Caco-2 (cell line): ENCODE measurements at regions not wholly inside any gene's neighbourhood (a gene's known extent, or its start where the extent isn't known, plus 50 kb on each side); places are given as distances from the start of the nearest gene placed in this dataset.

Experiments used
- BruUV-seq: library from RNA; stranded (reverse); fragments of 400-500 nt; replicated peaks from 2 replicates; lab custom pipeline; 2021; lab: Mats Ljungman, UMichigan
- CTCF ChIA-PET: fragments of 300-600 bp; sonication (Branson Sonifier 250); formaldehyde crosslinking; loops from one replicate; lab custom pipeline; 2022; ENCODE audit warnings: antibody characterized with exemption; lab: Charles Lee
- POLR2A ChIA-PET: fragments of 300-600 bp; sonication (Branson Sonifier 250); formaldehyde crosslinking; loops from one replicate; lab custom pipeline; 2022; ENCODE audit warnings: antibody characterized with exemption; lab: Charles Lee
- DNase-seq, 2 experiments: peaks; one replicate each; pipeline versions ENCODE4 v3.0.0 to v3.0.0-alpha.2; 2020 to 2022
- H3K27me3 ChIP-seq: replicated peaks from 2 replicates; pipeline ENCODE4 v1.6.0; 2011; ENCODE audit warnings: low read length; ENCODE audit not compliant: control insufficient read depth, insufficient read depth
- H3K36me3 ChIP-seq: 2 replicates; pipeline ENCODE4 v1.5.1; 2011; ENCODE audit warnings: low read length; ENCODE audit not compliant: control insufficient read depth, insufficient read depth
- H3K4me1 ChIP-seq: fragments of 250-450 bp; sonication (Bioruptor Pico); 2 replicates; pipeline ENCODE4 v1.5.1; 2020; ENCODE audit warnings: mild to moderate bottlenecking
- H3K4me3 ChIP-seq: 2 replicates; pipeline ENCODE4 v1.5.1; 2011; ENCODE audit warnings: low read depth, mild to moderate bottlenecking, control low read depth, low read length
- H3K9me3 ChIP-seq: fragments of 250-450 bp; sonication (Bioruptor Pico); 2 replicates; pipeline ENCODE4 v1.5.1; 2020; ENCODE audit warnings: mild to moderate bottlenecking, moderate library complexity
- H3K27ac Mint-ChIP-seq: one replicate; pipeline ENCODE4 v1.8.0; 2022; ENCODE audit warnings: mixed read lengths; ENCODE audit not compliant: unreplicated experiment
- H3K27me3 Mint-ChIP-seq: one replicate; pipeline ENCODE4 v1.8.0; 2022; ENCODE audit warnings: mixed read lengths; ENCODE audit not compliant: insufficient read depth, unreplicated experiment
- H3K36me3 Mint-ChIP-seq: one replicate; pipeline ENCODE4 v1.8.0; 2022; ENCODE audit warnings: mild to moderate bottlenecking, mixed read lengths; ENCODE audit not compliant: insufficient read depth, unreplicated experiment
- H3K4me1 Mint-ChIP-seq: one replicate; pipeline ENCODE4 v1.8.0; 2022; ENCODE audit warnings: low read depth, mixed read lengths; ENCODE audit not compliant: unreplicated experiment
- H3K4me3 Mint-ChIP-seq: one replicate; pipeline ENCODE4 v1.8.0; 2022; ENCODE audit warnings: mild to moderate bottlenecking, moderate library complexity, mixed read lengths; ENCODE audit not compliant: unreplicated experiment
- H3K9me3 Mint-ChIP-seq: one replicate; pipeline ENCODE4 v1.8.0; 2022; ENCODE audit warnings: mixed read lengths; ENCODE audit not compliant: unreplicated experiment
- CTCF ChIP-seq, 2 experiments: fragments of 200-600 bp in 1 of 2; IDR thresholded peaks; 1 replicate in 1 of 2; 2 replicates in 1 of 2; pipeline versions ENCODE4 v1.5.1 to v1.8.0; 2011 to 2022; ENCODE audit warnings: antibody characterized with exemption in 1 of 2, control low read depth in 1 of 2, inconsistent platforms in 1 of 2, low read depth in 1 of 2, low read length in 1 of 2, mild to moderate bottlenecking in 1 of 2, moderate library complexity in 1 of 2; ENCODE audit not compliant: insufficient read depth in 1 of 2, severe bottlenecking in 1 of 2, unreplicated experiment in 1 of 2
- intact Hi-C: fragments of 100-400 bp; cut with micrococcal nuclease; formaldehyde crosslinking; loops from one replicate; pipeline ENCODE4 v1.10.0; 2022; ENCODE audit not compliant: unreplicated experiment

- H3K9me3 ChIP-seq, result no peaks in the 10 kb centered on the region
- no peaks in the 10 kb centered on the region for H3K27me3 ChIP-seq
- CTCF ChIA-PET, result no interaction called here
- intact Hi-C loops, result no loop called here
- Mint-ChIP-seq H3K27ac (no peak overlapping the region), H3K36me3 (no peaks in the 10 kb centered on the region), H3K9me3 (no peaks in the 10 kb centered on the region), H3K4me1 (no peaks in the 10 kb centered on the region), H3K27me3 (no peaks in the 10 kb centered on the region), H3K4me3 (no peak overlapping the region)
- POLR2A ChIA-PET, result no interaction called here
- H3K4me3 ChIP-seq, result no peak overlapping the region
- no peak for TF ChIP-seq CTCF (IDR thresholded peaks at IDR 0.05; ENCODE audit: insufficient read depth in 1 of 2, low read depth in 1 of 2, low read length in 1 of 2, severe bottlenecking in 1 of 2, unreplicated experiment in 1 of 2)
- no peaks in the 10 kb centered on the region for H3K4me1 ChIP-seq
- no peak for DNase-seq
- H3K36me3 ChIP-seq, result no peaks in the 10 kb centered on the region
- no TSS peak for BruUV-seq
These were observed 2362.3 kb downstream of the PCDH9 start for GRCh38 chr13:64867856-64868255.

- no peaks in the 10 kb centered on the region for H3K4me1 Mint-ChIP-seq
- no peaks in the 10 kb centered on the region for H3K9me3 Mint-ChIP-seq
- H3K27ac Mint-ChIP-seq, result no peak overlapping the region
These were observed 2363.8 kb downstream of the PCDH9 start for GRCh38 chr13:64866331-64866730.

GRCh38 chr13:64855506-64855905 is 2374.6 kb downstream of the PCDH9 start:
- BruUV-seq, result no TSS peak
- POLR2A ChIA-PET, result no interaction called here

More at GRCh38 chr13:64866331-64866730, 2363.8 kb downstream of the PCDH9 start:
- Histone ChIP-seq H3K4me3 (no peak overlapping the region), H3K4me1 (no peaks in the 10 kb centered on the region), H3K27me3 (no peaks in the 10 kb centered on the region), H3K9me3 (no peaks in the 10 kb centered on the region), H3K36me3 (no peaks in the 10 kb centered on the region)
- no peak for DNase-seq
- Mint-ChIP-seq H3K4me3 (no peak overlapping the region), H3K36me3 (no peaks in the 10 kb centered on the region), H3K27me3 (no peaks in the 10 kb centered on the region)
- TF ChIP-seq CTCF (IDR thresholded peaks at IDR 0.05; ENCODE audit: insufficient read depth in 1 of 2, low read depth in 1 of 2, low read length in 1 of 2, severe bottlenecking in 1 of 2, unreplicated experiment in 1 of 2), result no peak
- no TSS peak for BruUV-seq
- intact Hi-C loops, result no loop called here
- ChIA-PET CTCF (no interaction called here), POLR2A (no interaction called here)

More at GRCh38 chr13:64855506-64855905, 2374.6 kb downstream of the PCDH9 start:
- no peak overlapping the region for H3K4me3 ChIP-seq
- Mint-ChIP-seq H3K4me1 (peaks cover 16% of the 10 kb centered on the region), H3K27me3 (no peaks in the 10 kb centered on the region), H3K9me3 (peaks cover 58% of the 10 kb centered on the region), H3K4me3 (no peak overlapping the region), H3K27ac (no peak overlapping the region), H3K36me3 (no peaks in the 10 kb centered on the region)
- intact Hi-C loops, result no loop called here
- H3K4me1 ChIP-seq, result peaks cover 5% of the 10 kb centered on the region; the same call in 1 of the 2 replicates
- H3K36me3 ChIP-seq, result no peaks in the 10 kb centered on the region
- DNase-seq, result no peak
- no peaks in the 10 kb centered on the region for H3K27me3 ChIP-seq
- CTCF ChIA-PET, result no interaction called here
- H3K9me3 ChIP-seq, result peaks cover 10% of the 10 kb centered on the region
- no peak for TF ChIP-seq CTCF (IDR thresholded peaks at IDR 0.05; ENCODE audit: insufficient read depth in 1 of 2, low read depth in 1 of 2, low read length in 1 of 2, severe bottlenecking in 1 of 2, unreplicated experiment in 1 of 2)
